Panc1 (cell line): ENCODE measurements at regions not wholly inside any gene's neighbourhood (a gene's known extent, or its start where the extent isn't known, plus 50 kb on each side); places are given as distances from the start of the nearest gene placed in this dataset.

Source experiments
- ATAC-seq: fragments of 200-7000 bp; cut with Tn5 transposase; 2 replicates; pipeline ENCODE4 v1.9.1; 2020; ENCODE audit warnings: mild to moderate bottlenecking, moderate library complexity
- BruUV-seq: library from RNA; stranded (reverse); fragments of 400-500 nt; replicated peaks from 2 replicates; lab custom pipeline; 2021; lab: Mats Ljungman, UMichigan
- CTCF ChIA-PET: fragments of 300-600 bp; sonication (Branson Sonifier 250); formaldehyde crosslinking; loops from one replicate; lab custom pipeline; 2022; ENCODE audit warnings: antibody characterized with exemption; lab: Charles Lee
- POLR2A ChIA-PET: fragments of 300-600 bp; sonication (Branson Sonifier 250); formaldehyde crosslinking; loops from one replicate; lab custom pipeline; 2022; ENCODE audit warnings: antibody characterized with exemption; lab: Charles Lee
- DNase-seq: peaks from one replicate; pipeline ENCODE4 v3.0.0-alpha.2; 2010; ENCODE audit warnings: low read depth, low spot score
- H3K27ac ChIP-seq: 2 replicates; pipeline ENCODE4 v1.5.1; 2011; ENCODE audit warnings: mild to moderate bottlenecking, low read length, inconsistent platforms
- H3K27me3 ChIP-seq: fragments of 200-500 bp; sonication (Bioruptor generic); 2 replicates; pipeline ENCODE4 v1.6.0; 2014; ENCODE audit warnings: low read length, inconsistent platforms; ENCODE audit not compliant: control insufficient read depth, insufficient read depth
- H3K36me3 ChIP-seq: fragments of 200-500 bp; sonication (Bioruptor generic); 2 replicates; pipeline ENCODE4 v1.5.1; 2014; ENCODE audit warnings: inconsistent platforms, mild to moderate bottlenecking, low read length, moderate library complexity; ENCODE audit not compliant: control insufficient read depth, insufficient read depth
- H3K4me1 ChIP-seq: 2 replicates; pipeline ENCODE4 v1.5.1; 2011; ENCODE audit warnings: inconsistent platforms, mild to moderate bottlenecking, low read length, moderate library complexity; ENCODE audit not compliant: control insufficient read depth, insufficient read depth
- H3K4me3 ChIP-seq, 2 experiments: 2 replicates each; pipeline ENCODE4 v1.5.1; 2011 to 2012; ENCODE audit warnings: low read depth in 2 of 2, low read length in 2 of 2, mild to moderate bottlenecking in 2 of 2, inconsistent platforms in 1 of 2, moderate library complexity in 1 of 2
- H3K9me3 ChIP-seq: fragments of 200-500 bp; sonication (Bioruptor generic); 2 replicates; pipeline ENCODE4 v1.5.1; 2014; ENCODE audit warnings: low read depth, mild to moderate bottlenecking, inconsistent platforms, low read length, moderate library complexity; ENCODE audit not compliant: control insufficient read depth, insufficient read depth
- POLR2AphosphoS5 ChIP-seq: IDR thresholded peaks from 2 replicates; pipeline ENCODE4 v1.6.1; 2012; ENCODE audit warnings: mild to moderate bottlenecking, low read depth, low read length, moderate library complexity
- SIN3A ChIP-seq: IDR thresholded peaks from 2 replicates; pipeline ENCODE4 v1.6.1; 2012; ENCODE audit warnings: low read depth, mild to moderate bottlenecking, low read length, moderate library complexity, borderline replicate concordance; ENCODE audit not compliant: insufficient read depth
- TCF7L2 ChIP-seq: IDR thresholded peaks from 2 replicates; pipeline ENCODE4 v1.6.1; 2011; ENCODE audit warnings: mild to moderate bottlenecking, low read depth, low read length, inconsistent platforms
- in situ Hi-C: cut with HindIII; loops from 2 replicates; pipeline ENCODE4 v1.10.0; 2016; ENCODE audit warnings: low sequenced_read_pairs, low pct_unique_long_range_greater_than_20kb
- intact Hi-C: fragments of 100-400 bp; cut with micrococcal nuclease; formaldehyde crosslinking; loops from one replicate; pipeline ENCODE4 v1.10.0; 2022; ENCODE audit not compliant: unreplicated experiment
- TF ChIP-seq, protein P1 (sequence below): fragments of 450-650 bp; IDR thresholded peaks from 2 replicates; pipeline ENCODE4 v1.5.1; 2017; ENCODE audit warnings: mild to moderate bottlenecking
- TF ChIP-seq, protein P2 (sequence below), 2 experiments: IDR thresholded peaks; 2 replicates each; pipeline ENCODE4 v1.6.1; 2011 to 2012; ENCODE audit warnings: low read depth in 2 of 2, control low read depth in 1 of 2, low read length in 1 of 2, mild to moderate bottlenecking in 1 of 2, moderate library complexity in 1 of 2; ENCODE audit not compliant: insufficient read depth in 1 of 2

DNA sequence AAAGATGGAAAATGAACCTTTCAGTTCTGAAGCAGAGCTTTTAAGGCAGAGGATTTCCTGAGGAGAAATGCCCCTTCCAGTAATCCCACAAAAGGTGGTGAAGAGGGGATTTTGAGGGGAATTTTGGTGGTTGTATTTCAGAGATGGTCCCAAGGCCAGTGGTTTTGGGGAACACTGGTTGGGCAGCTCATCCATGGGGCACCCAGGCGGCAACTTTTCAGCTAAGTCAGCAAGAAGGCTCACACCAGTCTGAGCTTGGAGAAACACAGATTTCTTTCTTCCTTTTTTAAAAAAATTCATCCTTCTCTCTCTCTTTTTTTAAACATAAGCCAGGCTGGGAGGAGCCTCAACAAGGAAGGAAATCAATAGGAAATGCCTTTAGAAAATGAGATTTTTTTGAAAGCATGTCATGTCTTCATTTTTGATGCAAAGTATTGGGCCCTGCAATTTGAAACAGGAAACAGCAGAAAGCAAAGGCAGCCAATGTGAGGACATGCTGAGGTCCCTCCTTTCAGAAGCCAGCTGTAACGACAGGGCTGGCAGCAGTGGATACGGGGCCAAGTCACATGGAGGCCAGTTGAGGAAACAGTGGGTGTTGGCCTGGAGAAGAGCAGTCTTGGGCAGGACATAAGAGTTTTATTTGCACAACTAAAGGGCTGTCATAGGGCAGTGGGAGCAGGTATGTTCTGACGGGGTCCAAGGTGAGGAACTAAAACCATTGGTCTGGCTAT, 155.3 kb upstream of the KLF4 start:
- POLR2A ChIA-PET = no interaction called here
- DNase-seq (no peak), ATAC-seq (no peak)
- intact Hi-C loops = no loop called here
- CTCF ChIA-PET = no interaction called here
- Histone ChIP-seq H3K27ac (no peak overlapping the region), H3K9me3 (no peaks in the 10 kb centered on the region), H3K27me3 (no peaks in the 10 kb centered on the region), H3K4me3 (no peak overlapping the region), H3K4me1 (no peaks in the 10 kb centered on the region), H3K36me3 (no peaks in the 10 kb centered on the region)
- in situ Hi-C loops = no loop called here
- no TSS peak for BruUV-seq
- TF ChIP-seq POLR2AphosphoS5 (no peak), SIN3A (no peak), TCF7L2 (no peak)
- TF ChIP-seq, protein P1, sequence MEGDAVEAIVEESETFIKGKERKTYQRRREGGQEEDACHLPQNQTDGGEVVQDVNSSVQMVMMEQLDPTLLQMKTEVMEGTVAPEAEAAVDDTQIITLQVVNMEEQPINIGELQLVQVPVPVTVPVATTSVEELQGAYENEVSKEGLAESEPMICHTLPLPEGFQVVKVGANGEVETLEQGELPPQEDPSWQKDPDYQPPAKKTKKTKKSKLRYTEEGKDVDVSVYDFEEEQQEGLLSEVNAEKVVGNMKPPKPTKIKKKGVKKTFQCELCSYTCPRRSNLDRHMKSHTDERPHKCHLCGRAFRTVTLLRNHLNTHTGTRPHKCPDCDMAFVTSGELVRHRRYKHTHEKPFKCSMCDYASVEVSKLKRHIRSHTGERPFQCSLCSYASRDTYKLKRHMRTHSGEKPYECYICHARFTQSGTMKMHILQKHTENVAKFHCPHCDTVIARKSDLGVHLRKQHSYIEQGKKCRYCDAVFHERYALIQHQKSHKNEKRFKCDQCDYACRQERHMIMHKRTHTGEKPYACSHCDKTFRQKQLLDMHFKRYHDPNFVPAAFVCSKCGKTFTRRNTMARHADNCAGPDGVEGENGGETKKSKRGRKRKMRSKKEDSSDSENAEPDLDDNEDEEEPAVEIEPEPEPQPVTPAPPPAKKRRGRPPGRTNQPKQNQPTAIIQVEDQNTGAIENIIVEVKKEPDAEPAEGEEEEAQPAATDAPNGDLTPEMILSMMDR = no peak
- TF ChIP-seq, protein P2, sequence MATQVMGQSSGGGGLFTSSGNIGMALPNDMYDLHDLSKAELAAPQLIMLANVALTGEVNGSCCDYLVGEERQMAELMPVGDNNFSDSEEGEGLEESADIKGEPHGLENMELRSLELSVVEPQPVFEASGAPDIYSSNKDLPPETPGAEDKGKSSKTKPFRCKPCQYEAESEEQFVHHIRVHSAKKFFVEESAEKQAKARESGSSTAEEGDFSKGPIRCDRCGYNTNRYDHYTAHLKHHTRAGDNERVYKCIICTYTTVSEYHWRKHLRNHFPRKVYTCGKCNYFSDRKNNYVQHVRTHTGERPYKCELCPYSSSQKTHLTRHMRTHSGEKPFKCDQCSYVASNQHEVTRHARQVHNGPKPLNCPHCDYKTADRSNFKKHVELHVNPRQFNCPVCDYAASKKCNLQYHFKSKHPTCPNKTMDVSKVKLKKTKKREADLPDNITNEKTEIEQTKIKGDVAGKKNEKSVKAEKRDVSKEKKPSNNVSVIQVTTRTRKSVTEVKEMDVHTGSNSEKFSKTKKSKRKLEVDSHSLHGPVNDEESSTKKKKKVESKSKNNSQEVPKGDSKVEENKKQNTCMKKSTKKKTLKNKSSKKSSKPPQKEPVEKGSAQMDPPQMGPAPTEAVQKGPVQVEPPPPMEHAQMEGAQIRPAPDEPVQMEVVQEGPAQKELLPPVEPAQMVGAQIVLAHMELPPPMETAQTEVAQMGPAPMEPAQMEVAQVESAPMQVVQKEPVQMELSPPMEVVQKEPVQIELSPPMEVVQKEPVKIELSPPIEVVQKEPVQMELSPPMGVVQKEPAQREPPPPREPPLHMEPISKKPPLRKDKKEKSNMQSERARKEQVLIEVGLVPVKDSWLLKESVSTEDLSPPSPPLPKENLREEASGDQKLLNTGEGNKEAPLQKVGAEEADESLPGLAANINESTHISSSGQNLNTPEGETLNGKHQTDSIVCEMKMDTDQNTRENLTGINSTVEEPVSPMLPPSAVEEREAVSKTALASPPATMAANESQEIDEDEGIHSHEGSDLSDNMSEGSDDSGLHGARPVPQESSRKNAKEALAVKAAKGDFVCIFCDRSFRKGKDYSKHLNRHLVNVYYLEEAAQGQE (IDR thresholded peaks at IDR 0.05; ENCODE audit: insufficient read depth in 1 of 2, low read depth in 2 of 2, low read length in 1 of 2) = no peak

DNA sequence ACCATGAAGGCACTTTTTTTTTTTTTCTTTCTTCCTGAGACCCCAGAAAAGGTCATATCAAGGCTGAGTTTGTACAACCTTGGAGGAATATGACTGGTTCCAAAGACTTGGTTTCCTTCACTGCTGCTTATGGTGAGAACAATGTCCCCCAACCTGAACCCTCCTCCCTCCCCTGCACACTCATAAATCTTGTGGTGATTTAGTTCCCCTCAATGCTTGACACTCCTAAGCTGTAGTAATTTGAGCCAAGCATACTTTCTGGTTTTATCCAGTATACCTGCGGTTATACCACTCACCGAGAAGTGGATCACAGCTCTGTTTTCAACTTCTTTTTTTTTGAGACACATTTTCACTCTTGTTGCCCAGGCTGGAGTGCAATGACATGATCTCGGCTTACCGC, 149.9 kb upstream of the KLF4 start:
- no peaks in the 10 kb centered on the region for H3K9me3 ChIP-seq
- DNase-seq = no peak
- ATAC-seq = no peak
- ChIA-PET CTCF (no interaction called here), POLR2A (interaction anchor here (0.7 kb wide), 1 partner anchor 214 kb away, joined by 3 read pairs; no protein-coding TSS in a partner anchor)
- intact Hi-C loops (no loop called here), in situ Hi-C loops (no loop called here)
- no peaks in the 10 kb centered on the region for H3K27me3 ChIP-seq
- TF ChIP-seq POLR2AphosphoS5 (no peak), TCF7L2 (no peak), SIN3A (no peak)
- TF ChIP-seq, protein P1 = no peak
- TF ChIP-seq, protein P2 (IDR thresholded peaks at IDR 0.05; ENCODE audit: insufficient read depth in 1 of 2, low read depth in 2 of 2, low read length in 1 of 2) = no peak
- no TSS peak for BruUV-seq
- no peak overlapping the region for H3K4me3 ChIP-seq
- no peak overlapping the region for H3K27ac ChIP-seq
- H3K4me1 ChIP-seq = no peaks in the 10 kb centered on the region
- no peaks in the 10 kb centered on the region for H3K36me3 ChIP-seq
